SK-N-SH treated with all-trans-retinoic acid at 6 μM for 48 hours (cell line): ENCODE measurements at regions not wholly inside any gene's neighbourhood (a gene's known extent, or its start where the extent isn't known, plus 50 kb on each side); places are given as distances from the start of the nearest gene placed in this dataset.

Experiments
- ARNTL ChIP-seq: fragments of 450-650 bp; formaldehyde crosslinking; IDR thresholded peaks from 2 replicates; pipeline ENCODE4 v1.5.0; 2020; ENCODE audit warnings: low read depth, mild to moderate bottlenecking, moderate library complexity, borderline replicate concordance
- BACH2 ChIP-seq: fragments of 250-450 bp; sonication (Bioruptor Pico); IDR thresholded peaks from 2 replicates; pipeline ENCODE4 v1.9.0; 2021; ENCODE audit warnings: mild to moderate bottlenecking, borderline replicate concordance
- CREB5 ChIP-seq: fragments of 250-450 bp; sonication (Bioruptor Pico); IDR thresholded peaks from 2 replicates; pipeline ENCODE4 v1.5.1; 2020; ENCODE audit warnings: low read depth, mild to moderate bottlenecking, moderate library complexity
- OSR1 ChIP-seq: fragments of 250-450 bp; sonication (Bioruptor Pico); IDR thresholded peaks from 2 replicates; pipeline ENCODE4 v1.8.0; 2022; ENCODE audit warnings: moderate library complexity, mild to moderate bottlenecking, inconsistent platforms
- PATZ1 ChIP-seq: fragments of 250-450 bp; sonication (Bioruptor Pico); IDR thresholded peaks from 2 replicates; pipeline ENCODE4 v1.8.0; 2020; ENCODE audit warnings: mild to moderate bottlenecking, moderate library complexity, borderline replicate concordance
- RARB ChIP-seq: fragments of 250-450 bp; sonication (Bioruptor Pico); IDR thresholded peaks from 2 replicates; pipeline ENCODE4 v1.8.0; 2021; ENCODE audit warnings: mild to moderate bottlenecking, moderate library complexity
- TOX ChIP-seq: fragments of 250-450 bp; sonication (Bioruptor Pico); IDR thresholded peaks from 2 replicates; pipeline ENCODE4 v1.8.0; 2021; ENCODE audit warnings: mild to moderate bottlenecking, moderate library complexity, borderline replicate concordance
- ZFP3 ChIP-seq: fragments of 250-450 bp; sonication (Bioruptor Pico); IDR thresholded peaks from 2 replicates; pipeline ENCODE4 v1.5.0; 2020; ENCODE audit warnings: mild to moderate bottlenecking, moderate library complexity
- ZNF565 ChIP-seq: fragments of 450-650 bp; formaldehyde crosslinking; conservative IDR thresholded peaks from 2 replicates; pipeline ENCODE4 v1.5.0; 2020; ENCODE audit warnings: low read depth, mild to moderate bottlenecking, moderate library complexity
- TF ChIP-seq, protein P1 (sequence below): fragments of 250-450 bp; sonication (Bioruptor Pico); IDR thresholded peaks from 2 replicates; pipeline ENCODE4 v1.5.0; 2020; ENCODE audit warnings: mild to moderate bottlenecking, moderate library complexity

GRCh38 chr5:26323794-26324193 lies 714.6 kb downstream of the CDH9 start:
- TF ChIP-seq ZNF565 (no peak), OSR1 (CRISPR knock-in tag) (no peak), TOX (CRISPR knock-in tag) (no peak), ZFP3 (no peak), BACH2 (CRISPR knock-in tag) (no peak), CREB5 (CRISPR knock-in tag) (no peak), PATZ1 (CRISPR knock-in tag) (no peak), ARNTL (CRISPR knock-in tag) (no peak), RARB (CRISPR knock-in tag) (no peak)
- TF ChIP-seq, protein P1, sequence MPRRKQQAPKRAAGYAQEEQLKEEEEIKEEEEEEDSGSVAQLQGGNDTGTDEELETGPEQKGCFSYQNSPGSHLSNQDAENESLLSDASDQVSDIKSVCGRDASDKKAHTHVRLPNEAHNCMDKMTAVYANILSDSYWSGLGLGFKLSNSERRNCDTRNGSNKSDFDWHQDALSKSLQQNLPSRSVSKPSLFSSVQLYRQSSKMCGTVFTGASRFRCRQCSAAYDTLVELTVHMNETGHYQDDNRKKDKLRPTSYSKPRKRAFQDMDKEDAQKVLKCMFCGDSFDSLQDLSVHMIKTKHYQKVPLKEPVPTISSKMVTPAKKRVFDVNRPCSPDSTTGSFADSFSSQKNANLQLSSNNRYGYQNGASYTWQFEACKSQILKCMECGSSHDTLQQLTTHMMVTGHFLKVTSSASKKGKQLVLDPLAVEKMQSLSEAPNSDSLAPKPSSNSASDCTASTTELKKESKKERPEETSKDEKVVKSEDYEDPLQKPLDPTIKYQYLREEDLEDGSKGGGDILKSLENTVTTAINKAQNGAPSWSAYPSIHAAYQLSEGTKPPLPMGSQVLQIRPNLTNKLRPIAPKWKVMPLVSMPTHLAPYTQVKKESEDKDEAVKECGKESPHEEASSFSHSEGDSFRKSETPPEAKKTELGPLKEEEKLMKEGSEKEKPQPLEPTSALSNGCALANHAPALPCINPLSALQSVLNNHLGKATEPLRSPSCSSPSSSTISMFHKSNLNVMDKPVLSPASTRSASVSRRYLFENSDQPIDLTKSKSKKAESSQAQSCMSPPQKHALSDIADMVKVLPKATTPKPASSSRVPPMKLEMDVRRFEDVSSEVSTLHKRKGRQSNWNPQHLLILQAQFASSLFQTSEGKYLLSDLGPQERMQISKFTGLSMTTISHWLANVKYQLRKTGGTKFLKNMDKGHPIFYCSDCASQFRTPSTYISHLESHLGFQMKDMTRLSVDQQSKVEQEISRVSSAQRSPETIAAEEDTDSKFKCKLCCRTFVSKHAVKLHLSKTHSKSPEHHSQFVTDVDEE (CRISPR knock-in tag): no peak
